CD4-positive, alpha-beta memory T cell (primary cell): ENCODE measurements at regions not wholly inside any gene's neighbourhood (a gene's known extent, or its start where the extent isn't known, plus 50 kb on each side); places are given as distances from the start of the nearest gene placed in this dataset.
"Not testable (repeated sequence)": the region's sequence is repeated elsewhere in the genome, so short reads cannot be mapped to it uniquely, and the experiment has no call there.

ENCODE experiments used
- CTCF ChIA-PET: fragments of 350-600 bp; sonication (Branson Sonifier 250); formaldehyde crosslinking; loops from one replicate; lab custom pipeline; 2021; ENCODE audit warnings: inconsistent platforms; ENCODE audit not compliant: partially characterized antibody; lab: Charles Lee
- POLR2A ChIA-PET: fragments of 350-600 bp; sonication (Branson Sonifier 250); formaldehyde crosslinking; loops from one replicate; lab custom pipeline; 2021; ENCODE audit not compliant: partially characterized antibody; lab: Charles Lee
- DNase-seq, 5 donors: peaks; one replicate each; pipeline versions ENCODE4 v3.0.0 to v3.0.0-alpha.2; 2020 to 2022; ENCODE audit warnings: mixed read lengths in 1 of 5
- H3K27ac ChIP-seq: one replicate; pipeline ENCODE4 v1.7.0; 2013; ENCODE audit warnings: low read depth, low read length
- H3K27me3 ChIP-seq: 2 replicates; pipeline ENCODE4 v1.7.0; 2013; ENCODE audit warnings: mild to moderate bottlenecking, low read length, moderate library complexity; ENCODE audit not compliant: insufficient read depth
- H3K36me3 ChIP-seq: 2 replicates; pipeline ENCODE4 v1.7.0; 2013; ENCODE audit warnings: mild to moderate bottlenecking, low read length, moderate library complexity; ENCODE audit not compliant: insufficient read depth
- H3K4me1 ChIP-seq: 2 replicates; pipeline ENCODE4 v1.7.0; 2013; ENCODE audit warnings: mild to moderate bottlenecking, low read length, moderate library complexity; ENCODE audit not compliant: insufficient read depth
- H3K4me3 ChIP-seq, 2 donors: one replicate each; pipeline ENCODE4 v1.7.0; 2013; ENCODE audit warnings: low read length in 2 of 2, mild to moderate bottlenecking in 1 of 2
- H3K9me3 ChIP-seq, 2 donors: one replicate each; pipeline ENCODE4 v1.7.0; 2013; ENCODE audit warnings: low read length in 2 of 2, control low read depth in 1 of 2; ENCODE audit not compliant: control insufficient read depth in 1 of 2
- H3K27ac Mint-ChIP-seq, 7 donors: one replicate each; pipeline ENCODE4 v1.8.0; 2020 to 2021; ENCODE audit warnings: mixed read lengths in 7 of 7, mild to moderate bottlenecking in 6 of 7, inconsistent platforms in 3 of 7, moderate library complexity in 3 of 7
- H3K27me3 Mint-ChIP-seq, 2 donors: one replicate each; pipeline ENCODE4 v1.8.0; 2020 to 2021; ENCODE audit warnings: mixed read lengths in 2 of 2
- H3K36me3 Mint-ChIP-seq, 2 donors: one replicate each; pipeline ENCODE4 v1.8.0; 2020 to 2021; ENCODE audit warnings: mixed read lengths in 2 of 2, inconsistent platforms in 1 of 2, mild to moderate bottlenecking in 1 of 2
- H3K4me1 Mint-ChIP-seq, 4 donors: one replicate each; pipeline ENCODE4 v1.8.0; 2020 to 2021; ENCODE audit warnings: mixed read lengths in 4 of 4, mild to moderate bottlenecking in 1 of 4
- H3K4me3 Mint-ChIP-seq, 8 donors: one replicate each; pipeline ENCODE4 v1.8.0; 2020 to 2021; ENCODE audit warnings: mixed read lengths in 8 of 8, mild to moderate bottlenecking in 7 of 8, moderate library complexity in 6 of 8, inconsistent platforms in 3 of 8
- H3K9me3 Mint-ChIP-seq, 8 donors: one replicate each; pipeline ENCODE4 v1.8.0; 2020 to 2021; ENCODE audit warnings: mixed read lengths in 8 of 8, mild to moderate bottlenecking in 5 of 8, inconsistent platforms in 3 of 8, moderate library complexity in 1 of 8
- intact Hi-C: fragments of 100-400 bp; cut with micrococcal nuclease; formaldehyde crosslinking; loops from one replicate; pipeline ENCODE4 v1.15.1; 2023

- H3K4me3 Mint-ChIP-seq: no peak overlapping the region
Observed at GRCh38 chr3:188008582-188009213, 145.3 kb upstream of the LPP start.

GRCh38 chr3:188010478-188010877 lies 143.5 kb upstream of the LPP start:
- peaks cover 4 to 11% (median 6%) of the 10 kb centered on the region in 4 donors for H3K4me1 Mint-ChIP-seq
- no peak overlapping the region for H3K27ac ChIP-seq
- ChIA-PET POLR2A (no interaction called here), CTCF (no interaction called here)
- DNase-seq: no peak
- H3K27me3 Mint-ChIP-seq: no peaks in the 10 kb centered on the region
- H3K27ac Mint-ChIP-seq: no peak overlapping the region
- no peaks in the 10 kb centered on the region for H3K9me3 ChIP-seq
- intact Hi-C loops: no loop called here
- H3K4me3 Mint-ChIP-seq: no peak overlapping the region
- no peaks in the 10 kb centered on the region for H3K4me1 ChIP-seq
- no peak overlapping the region for H3K4me3 ChIP-seq
- no peaks in the 10 kb centered on the region for H3K36me3 ChIP-seq
- H3K36me3 Mint-ChIP-seq: peaks cover 0 to 5% of the 10 kb centered on the region in 2 donors
- no peaks in the 10 kb centered on the region for H3K27me3 ChIP-seq
- H3K9me3 Mint-ChIP-seq: peaks cover 0 to 16% (median 3%) of the 10 kb centered on the region in 8 donors

More at GRCh38 chr3:188008582-188009213, 145.3 kb upstream of the LPP start:
- H3K36me3 ChIP-seq: no peaks in the 10 kb centered on the region
- H3K27me3 Mint-ChIP-seq: no peaks in the 10 kb centered on the region
- no peaks in the 10 kb centered on the region for H3K9me3 ChIP-seq
- no peak for DNase-seq
- ChIA-PET CTCF (no interaction called here), POLR2A (interaction anchor here (1.0 kb wide), 1 partner anchor 33 kb away, joined by 3 read pairs; no protein-coding TSS in a partner anchor)
- peaks cover 0 to 5% of the 10 kb centered on the region in 2 donors for H3K36me3 Mint-ChIP-seq
- no peak overlapping the region for H3K27ac ChIP-seq
- peaks cover 0 to 16% (median 3%) of the 10 kb centered on the region in 8 donors for H3K9me3 Mint-ChIP-seq
- peak overlapping the region in 1 of 7 donors; percentile 78 for H3K27ac Mint-ChIP-seq
- intact Hi-C loops: no loop called here
- no peaks in the 10 kb centered on the region for H3K27me3 ChIP-seq
- no peaks in the 10 kb centered on the region for H3K4me1 ChIP-seq
- H3K4me3 ChIP-seq: no peak overlapping the region
- peaks cover 4 to 13% (median 6%) of the 10 kb centered on the region in 4 donors for H3K4me1 Mint-ChIP-seq

GRCh38 chr3:188019727-188020126 lies 134.2 kb upstream of the LPP start:
- ChIA-PET CTCF (interaction anchor here (1.9 kb wide), 1 partner anchor 13 kb away, joined by 4 read pairs; no protein-coding TSS in a partner anchor), POLR2A (no interaction called here)
- Mint-ChIP-seq H3K36me3 (no peaks in the 10 kb centered on the region), H3K27me3 (peaks cover 0 to 1% of the 10 kb centered on the region in 2 donors), H3K4me3 (no peak overlapping the region), H3K9me3 (no peaks in the 10 kb centered on the region), H3K27ac (no peak overlapping the region), H3K4me1 (no peaks in the 10 kb centered on the region)
- intact Hi-C loops: no loop called here
- H3K27ac ChIP-seq: no peak overlapping the region
- H3K4me1 ChIP-seq: no peaks in the 10 kb centered on the region
- no peaks in the 10 kb centered on the region for H3K36me3 ChIP-seq
- no peak overlapping the region for H3K4me3 ChIP-seq
- H3K9me3 ChIP-seq: no peaks in the 10 kb centered on the region
- no peaks in the 10 kb centered on the region for H3K27me3 ChIP-seq
- no peak for DNase-seq

GRCh38 chr3:188021041-188021440 lies 132.9 kb upstream of the LPP start:
- H3K9me3 ChIP-seq: no peaks in the 10 kb centered on the region
- no peaks in the 10 kb centered on the region for H3K4me1 ChIP-seq
- no peak overlapping the region for H3K4me3 Mint-ChIP-seq
- intact Hi-C loops: no loop called here
- DNase-seq: no peak
- ChIA-PET CTCF (no interaction called here), POLR2A (no interaction called here)
- peaks cover 0 to 1% of the 10 kb centered on the region in 2 donors for H3K27me3 Mint-ChIP-seq
- H3K27ac ChIP-seq: no peak overlapping the region
- H3K36me3 ChIP-seq: no peaks in the 10 kb centered on the region
- no peak overlapping the region for H3K4me3 ChIP-seq
- H3K9me3 Mint-ChIP-seq: no peaks in the 10 kb centered on the region
- H3K4me1 Mint-ChIP-seq: no peaks in the 10 kb centered on the region
- no peaks in the 10 kb centered on the region for H3K27me3 ChIP-seq
- H3K27ac Mint-ChIP-seq: no peak overlapping the region
- H3K36me3 Mint-ChIP-seq: no peaks in the 10 kb centered on the region

- Mint-ChIP-seq H3K27ac (no peak overlapping the region), H3K36me3 (no peaks in the 10 kb centered on the region), H3K9me3 (no peaks in the 10 kb centered on the region), H3K27me3 (peaks cover 0 to 1% of the 10 kb centered on the region in 2 donors), H3K4me3 (no peak overlapping the region), H3K4me1 (no peaks in the 10 kb centered on the region)
- no peak overlapping the region for H3K27ac ChIP-seq
- ChIA-PET POLR2A (no interaction called here), CTCF (no interaction called here)
- no peak for DNase-seq
- H3K4me3 ChIP-seq: no peak overlapping the region
- H3K36me3 ChIP-seq: no peaks in the 10 kb centered on the region
- no peaks in the 10 kb centered on the region for H3K4me1 ChIP-seq
- no peaks in the 10 kb centered on the region for H3K9me3 ChIP-seq
- intact Hi-C loops: no loop called here
- H3K27me3 ChIP-seq: no peaks in the 10 kb centered on the region
Observed at GRCh38 chr3:188021502-188022040, 132.4 kb upstream of the LPP start.

GRCh38 chr3:188022902-188023301 lies 131.1 kb upstream of the LPP start:
- H3K36me3 Mint-ChIP-seq, H3K4me3 Mint-ChIP-seq, DNase-seq, intact Hi-C loops, H3K27me3 Mint-ChIP-seq, H3K9me3 Mint-ChIP-seq, H3K36me3 ChIP-seq, H3K27ac Mint-ChIP-seq, H3K27me3 ChIP-seq, H3K4me1 Mint-ChIP-seq, CTCF ChIA-PET, H3K27ac ChIP-seq, H3K4me3 ChIP-seq, POLR2A ChIA-PET, H3K4me1 ChIP-seq, H3K9me3 ChIP-seq: not testable (repeated sequence)

GRCh38 chr3:188025555-188025954 lies 128.4 kb upstream of the LPP start:
- Mint-ChIP-seq H3K4me3 (no peak overlapping the region), H3K4me1 (no peaks in the 10 kb centered on the region), H3K27me3 (no peaks in the 10 kb centered on the region), H3K36me3 (no peaks in the 10 kb centered on the region), H3K27ac (no peak overlapping the region), H3K9me3 (no peaks in the 10 kb centered on the region)
- intact Hi-C loops: no loop called here
- ChIA-PET POLR2A (no interaction called here), CTCF (no interaction called here)
- no peaks in the 10 kb centered on the region for H3K9me3 ChIP-seq
- H3K36me3 ChIP-seq: no peaks in the 10 kb centered on the region
- H3K27me3 ChIP-seq: no peaks in the 10 kb centered on the region
- no peak overlapping the region for H3K4me3 ChIP-seq
- no peaks in the 10 kb centered on the region for H3K4me1 ChIP-seq
- no peak overlapping the region for H3K27ac ChIP-seq
- no peak for DNase-seq
